SK-N-SH treated with all-trans-retinoic acid at 6 μM for 48 hours (cell line): ENCODE measurements at regions not wholly inside any gene's neighbourhood (a gene's known extent, or its start where the extent isn't known, plus 50 kb on each side); places are given as distances from the start of the nearest gene placed in this dataset.
"Not testable (repeated sequence)": the region's sequence is repeated elsewhere in the genome, so short reads cannot be mapped to it uniquely, and the experiment has no call there.

Experiments used
- BACH2 ChIP-seq: fragments of 250-450 bp; sonication (Bioruptor Pico); IDR thresholded peaks from 2 replicates; pipeline ENCODE4 v1.9.0; 2021; ENCODE audit warnings: mild to moderate bottlenecking, borderline replicate concordance
- GLIS3 ChIP-seq: fragments of 250-450 bp; sonication (Bioruptor Pico); IDR thresholded peaks from 2 replicates; pipeline ENCODE4 v1.5.0; 2020; ENCODE audit warnings: mild to moderate bottlenecking, moderate library complexity
- PPARA ChIP-seq: fragments of 250-450 bp; sonication (Bioruptor Pico); IDR thresholded peaks from 2 replicates; pipeline ENCODE4 v1.5.0; 2020; ENCODE audit warnings: mild to moderate bottlenecking, borderline replicate concordance
- ZFP30 ChIP-seq: fragments of 450-650 bp; formaldehyde crosslinking; IDR thresholded peaks from 2 replicates; pipeline ENCODE4 v1.5.0; 2022; ENCODE audit warnings: mild to moderate bottlenecking, moderate library complexity
- ZNF565 ChIP-seq: fragments of 450-650 bp; formaldehyde crosslinking; conservative IDR thresholded peaks from 2 replicates; pipeline ENCODE4 v1.5.0; 2020; ENCODE audit warnings: low read depth, mild to moderate bottlenecking, moderate library complexity
- TF ChIP-seq, protein P1 (sequence below): fragments of 250-450 bp; sonication (Bioruptor Pico); IDR thresholded peaks from 2 replicates; pipeline ENCODE4 v1.8.0; 2020; ENCODE audit warnings: mild to moderate bottlenecking, moderate library complexity, borderline replicate concordance

DNA sequence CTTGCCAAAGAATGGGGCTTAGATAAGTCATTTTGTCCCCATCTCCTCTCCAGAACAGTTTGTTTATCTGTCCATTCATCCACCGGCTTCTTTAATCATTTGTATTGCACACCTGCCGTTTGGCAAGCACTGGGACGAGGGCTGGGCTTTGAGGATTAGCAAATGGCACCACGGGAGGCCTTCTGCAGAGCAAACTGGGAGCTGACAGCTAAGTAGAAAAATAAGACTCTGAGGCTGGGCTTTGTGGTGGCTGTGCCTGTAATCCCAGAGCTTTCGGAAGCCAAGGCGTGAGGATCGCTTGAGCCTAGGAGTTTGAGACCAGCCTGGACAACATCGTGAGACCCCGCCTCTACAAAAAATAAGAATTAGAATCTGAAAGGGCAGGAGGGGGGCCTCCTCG lies 203.9 kb downstream of the NPIPB11 start:
- TF ChIP-seq ZNF565 (CRISPR knock-in tag); BACH2; GLIS3 (CRISPR knock-in tag); PPARA (CRISPR knock-in tag); ZFP30 (CRISPR knock-in tag): not testable (repeated sequence)
- TF ChIP-seq, protein P1, sequence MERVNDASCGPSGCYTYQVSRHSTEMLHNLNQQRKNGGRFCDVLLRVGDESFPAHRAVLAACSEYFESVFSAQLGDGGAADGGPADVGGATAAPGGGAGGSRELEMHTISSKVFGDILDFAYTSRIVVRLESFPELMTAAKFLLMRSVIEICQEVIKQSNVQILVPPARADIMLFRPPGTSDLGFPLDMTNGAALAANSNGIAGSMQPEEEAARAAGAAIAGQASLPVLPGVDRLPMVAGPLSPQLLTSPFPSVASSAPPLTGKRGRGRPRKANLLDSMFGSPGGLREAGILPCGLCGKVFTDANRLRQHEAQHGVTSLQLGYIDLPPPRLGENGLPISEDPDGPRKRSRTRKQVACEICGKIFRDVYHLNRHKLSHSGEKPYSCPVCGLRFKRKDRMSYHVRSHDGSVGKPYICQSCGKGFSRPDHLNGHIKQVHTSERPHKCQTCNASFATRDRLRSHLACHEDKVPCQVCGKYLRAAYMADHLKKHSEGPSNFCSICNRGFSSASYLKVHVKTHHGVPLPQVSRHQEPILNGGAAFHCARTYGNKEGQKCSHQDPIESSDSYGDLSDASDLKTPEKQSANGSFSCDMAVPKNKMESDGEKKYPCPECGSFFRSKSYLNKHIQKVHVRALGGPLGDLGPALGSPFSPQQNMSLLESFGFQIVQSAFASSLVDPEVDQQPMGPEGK, result not testable (repeated sequence)
